HEK293 (cell line): ENCODE measurements at regions not wholly inside any gene's neighbourhood (a gene's known extent, or its start where the extent isn't known, plus 50 kb on each side); places are given as distances from the start of the nearest gene placed in this dataset.

ENCODE experiments used
- ZEB2 ChIP-seq: fragments of 450-650 bp; formaldehyde crosslinking; IDR thresholded peaks from 2 replicates; pipeline ENCODE4 v1.5.1; 2016; ENCODE audit warnings: missing biosample characterization, missing genetic modification characterization
- ZNF558 ChIP-seq: fragments of 450-650 bp; formaldehyde crosslinking; IDR thresholded peaks from 2 replicates; pipeline ENCODE4 v1.5.1; 2016; ENCODE audit warnings: missing biosample characterization, missing genetic modification characterization
- ZNF571 ChIP-seq: fragments of 450-650 bp; formaldehyde crosslinking; IDR thresholded peaks from 2 replicates; pipeline ENCODE4 v1.5.0; 2017; ENCODE audit warnings: missing biosample characterization, missing genetic modification characterization
- ZNF768 ChIP-seq: fragments of 450-650 bp; formaldehyde crosslinking; IDR thresholded peaks from 2 replicates; pipeline ENCODE4 v1.5.1; 2018; ENCODE audit warnings: missing biosample characterization, mild to moderate bottlenecking, missing genetic modification characterization

DNA sequence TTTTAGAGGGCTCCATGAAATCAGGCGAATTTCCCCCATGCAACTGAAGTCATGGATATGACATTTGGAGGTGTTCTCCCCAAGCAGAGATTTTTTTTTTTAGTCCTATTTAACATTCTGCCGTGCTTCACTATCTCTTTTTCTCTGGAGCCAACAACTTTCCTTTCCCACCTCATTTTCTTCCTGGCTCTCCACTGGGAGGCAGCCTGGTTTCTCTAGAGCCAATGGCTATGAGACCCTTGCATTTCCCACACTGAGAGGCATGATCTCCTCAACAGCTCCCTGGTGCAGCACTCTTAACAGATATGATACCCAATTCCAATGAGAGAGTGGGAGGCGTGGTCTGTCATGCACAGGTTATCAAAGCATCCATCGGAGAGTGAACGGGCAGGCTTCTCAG is 310.8 kb downstream of the DRD1 start:
- TF ChIP-seq ZNF768 (tag by site-specific recombination) (no peak), ZNF558 (tag by site-specific recombination) (no peak), ZEB2 (tag by site-specific recombination) (no peak), ZNF571 (no peak)
